ENCODE measurements at regions not wholly inside any gene's neighbourhood (a gene's known extent, or its start where the extent isn't known, plus 50 kb on each side); places are given as distances from the start of the nearest gene placed in this dataset.

GRCh38 chr6:53724501-53724900 lies 58.9 kb upstream of the KLHL31 start:
- H3K27ac Mint-ChIP-seq = no peak overlapping the region
- peaks cover 6% of the 10 kb centered on the region for H3K27me3 Mint-ChIP-seq (ENCODE audit: low read depth, poor library complexity)
- DNase-seq = no peak
- no peaks in the 10 kb centered on the region for H3K36me3 Mint-ChIP-seq (ENCODE audit: low read depth)
- H3K9me3 Mint-ChIP-seq = no peaks in the 10 kb centered on the region
- peaks cover 21% of the 10 kb centered on the region for H3K4me1 Mint-ChIP-seq
- H3K4me3 Mint-ChIP-seq = no peak overlapping the region
- TF ChIP-seq CTCF (IDR thresholded peaks at IDR 0.05) = no peak

DNA sequence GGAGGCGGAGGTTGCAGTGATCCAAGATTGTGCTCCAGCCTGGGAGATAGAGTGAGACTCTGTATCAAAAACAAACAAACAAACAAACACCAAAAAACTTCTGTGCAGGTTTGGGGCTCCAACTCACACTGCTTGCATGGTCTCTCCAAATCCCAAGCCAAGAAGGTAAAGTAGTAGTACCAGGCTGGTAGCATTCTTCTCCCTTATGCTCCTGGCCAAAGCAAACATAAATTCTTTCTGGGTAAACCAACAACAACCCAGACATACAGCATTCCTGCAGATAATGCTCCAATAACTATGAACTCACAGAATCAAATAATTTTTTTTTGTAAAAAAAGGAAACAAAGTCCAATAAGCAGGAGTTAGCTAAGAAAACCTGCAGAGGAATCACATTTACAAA lies 57.8 kb upstream of the KLHL31 start:
- no peak overlapping the region for H3K4me3 Mint-ChIP-seq
- H3K9me3 Mint-ChIP-seq = no peaks in the 10 kb centered on the region
- TF ChIP-seq CTCF (IDR thresholded peaks at IDR 0.05) = no peak
- H3K27me3 Mint-ChIP-seq (ENCODE audit: low read depth, poor library complexity) = peaks cover 6% of the 10 kb centered on the region
- H3K4me1 Mint-ChIP-seq = peaks cover 17% of the 10 kb centered on the region
- DNase-seq = no peak
- H3K36me3 Mint-ChIP-seq (ENCODE audit: low read depth) = no peaks in the 10 kb centered on the region
- H3K27ac Mint-ChIP-seq = no peak overlapping the region

GRCh38 chr6:53721766-53722165 lies 56.2 kb upstream of the KLHL31 start:
- Mint-ChIP-seq H3K9me3 (no peaks in the 10 kb centered on the region), H3K27ac (no peak overlapping the region), H3K4me1 (peaks cover 13% of the 10 kb centered on the region), H3K36me3 (ENCODE audit: low read depth) (no peaks in the 10 kb centered on the region), H3K27me3 (ENCODE audit: low read depth, poor library complexity) (peaks cover 3% of the 10 kb centered on the region), H3K4me3 (no peak overlapping the region)
- TF ChIP-seq CTCF (IDR thresholded peaks at IDR 0.05) = no peak
- DNase-seq = no peak

DNA sequence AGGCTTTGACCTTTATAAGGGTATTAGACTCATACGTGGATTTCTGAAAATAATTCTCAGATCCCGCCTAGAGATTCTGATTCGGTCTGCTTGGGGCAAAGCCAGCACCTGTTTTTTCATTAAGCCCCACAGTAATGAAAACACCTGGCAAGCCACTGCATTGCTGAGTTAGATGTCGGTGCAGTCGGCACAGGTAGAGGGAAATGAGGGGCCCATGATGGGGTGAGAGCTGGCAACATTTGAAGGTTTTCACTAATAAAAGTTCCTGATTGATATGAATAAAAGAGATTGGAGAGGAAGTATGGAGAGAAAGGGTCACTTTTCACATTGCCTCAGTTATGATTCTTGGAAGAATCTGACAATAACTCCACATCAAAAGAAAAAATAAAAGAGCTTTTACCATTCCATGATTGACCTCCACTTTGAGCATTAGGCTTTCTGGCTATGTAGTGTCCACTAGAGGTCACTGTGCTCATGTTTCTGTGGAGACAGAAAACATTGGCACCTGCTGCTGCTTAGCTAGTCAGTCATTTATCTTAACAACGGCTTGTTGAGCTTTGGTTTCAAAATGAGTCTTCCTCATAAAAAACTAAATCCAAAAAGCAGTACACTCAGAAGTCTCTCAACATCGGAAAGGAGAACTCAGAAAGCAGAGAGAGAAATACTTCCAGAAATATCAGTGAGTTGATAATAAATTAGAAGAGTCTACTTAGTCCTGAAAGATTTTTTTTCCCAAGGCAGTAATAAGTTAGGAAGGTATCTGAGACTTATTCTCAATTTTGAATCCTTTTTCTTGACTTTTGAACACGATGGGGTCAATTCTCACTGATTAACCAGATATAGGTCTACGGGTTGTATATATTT lies 53.3 kb upstream of the KLHL31 start:
- peak; percentile 80 for TF ChIP-seq CTCF (IDR thresholded peaks at IDR 0.05)
- DNase-seq = peak; percentile 28
- no peaks in the 10 kb centered on the region for H3K9me3 Mint-ChIP-seq
- H3K36me3 Mint-ChIP-seq (ENCODE audit: low read depth) = no peaks in the 10 kb centered on the region
- peaks cover 3% of the 10 kb centered on the region for H3K4me1 Mint-ChIP-seq
- no peak overlapping the region for H3K4me3 Mint-ChIP-seq
- H3K27me3 Mint-ChIP-seq (ENCODE audit: low read depth, poor library complexity) = peaks cover 8% of the 10 kb centered on the region
- H3K27ac Mint-ChIP-seq = no peak overlapping the region

- Mint-ChIP-seq H3K9me3 (no peaks in the 10 kb centered on the region), H3K27ac (no peak overlapping the region), H3K4me1 (no peaks in the 10 kb centered on the region), H3K4me3 (no peak overlapping the region), H3K36me3 (ENCODE audit: low read depth) (no peaks in the 10 kb centered on the region), H3K27me3 (ENCODE audit: low read depth, poor library complexity) (peaks cover 8% of the 10 kb centered on the region)
- no peak for DNase-seq
- no peak for TF ChIP-seq CTCF (IDR thresholded peaks at IDR 0.05)
Observed at GRCh38 chr6:53717566-53717965, 52.0 kb upstream of the KLHL31 start.

GRCh38 chr6:53715434-53715833 lies 49.9 kb upstream of the KLHL31 start:
- no peaks in the 10 kb centered on the region for H3K36me3 Mint-ChIP-seq (ENCODE audit: low read depth)
- no peaks in the 10 kb centered on the region for H3K9me3 Mint-ChIP-seq
- H3K4me1 Mint-ChIP-seq = no peaks in the 10 kb centered on the region
- no peak overlapping the region for H3K4me3 Mint-ChIP-seq
- TF ChIP-seq CTCF (IDR thresholded peaks at IDR 0.05) = no peak
- H3K27me3 Mint-ChIP-seq (ENCODE audit: low read depth, poor library complexity) = peaks cover 8% of the 10 kb centered on the region
- no peak for DNase-seq
- no peak overlapping the region for H3K27ac Mint-ChIP-seq

All from nephron progenitor cell (in vitro differentiated cells).